Mucosa of descending colon (tissue), 3 donors: ENCODE measurements at regions not wholly inside any gene's neighbourhood (a gene's known extent, or its start where the extent isn't known, plus 50 kb on each side); places are given as distances from the start of the nearest gene placed in this dataset.
A peak's percentile ranks its signal among the peaks of the same experiment; 100 is the strongest.
"Not testable (repeated sequence)": the region's sequence is repeated elsewhere in the genome, so short reads cannot be mapped to it uniquely, and the experiment has no call there.

Experiments used
- ATAC-seq: fragments of 200-7000 bp; cut with Tn5 transposase; one replicate; pipeline ENCODE4 v1.9.1; 2020; ENCODE audit warnings: mild to moderate bottlenecking, moderate library complexity
- DNase-seq, 3 donors: peaks; one replicate each; pipeline ENCODE4 v3.0.0-alpha.2; 2020
- H3K36me3 ChIP-seq: fragments of 200-600 bp; one replicate; pipeline ENCODE4 v1.8.0; 2021; ENCODE audit warnings: low read depth, mild to moderate bottlenecking
- H3K4me1 ChIP-seq: fragments of 200-600 bp; one replicate; pipeline ENCODE4 v1.8.0; 2021; ENCODE audit warnings: low read depth, mild to moderate bottlenecking
- H3K4me3 ChIP-seq: fragments of 200-600 bp; one replicate; pipeline ENCODE4 v1.8.0; 2021; ENCODE audit warnings: mild to moderate bottlenecking
- H3K9me3 ChIP-seq: fragments of 200-600 bp; one replicate; pipeline ENCODE4 v1.8.0; 2021; ENCODE audit warnings: mild to moderate bottlenecking
- CTCF ChIP-seq: fragments of 200-600 bp; IDR thresholded peaks from one replicate; pipeline ENCODE4 v1.8.0; 2022; ENCODE audit warnings: antibody characterized with exemption, mild to moderate bottlenecking
- intact Hi-C, 2 donors: fragments of 100-400 bp; cut with DNase I in 1 of 2; cut with micrococcal nuclease in 1 of 2; formaldehyde crosslinking; loops; one replicate each; pipeline versions ENCODE4 v1.11.0 to v1.11.1; 2022; cut with DNase I, micrococcal nuclease
- donor health status: DM: no; HTN: no; CAD: no; lungs with moderate emphysema.
- donor health status: DM: no; HTN: no; CAD: no.
- donor health status: DM: no; HTN: yes; CAD: no.

GRCh38 chrX:140249088-140249487 is 255.8 kb downstream of the SOX3 start:
- no peak for DNase-seq
- TF ChIP-seq CTCF, result no peak
- Histone ChIP-seq H3K9me3 (no peaks in the 10 kb centered on the region), H3K4me1 (no peaks in the 10 kb centered on the region), H3K36me3 (no peaks in the 10 kb centered on the region), H3K4me3 (no peak overlapping the region)
- no peak for ATAC-seq
- intact Hi-C loops, result no loop called here

- H3K4me1 ChIP-seq, result no peaks in the 10 kb centered on the region
- H3K4me3 ChIP-seq, result no peak overlapping the region
- ATAC-seq, result no peak
- no peaks in the 10 kb centered on the region for H3K9me3 ChIP-seq
- no peak for DNase-seq
- TF ChIP-seq CTCF, result no peak
- intact Hi-C loops, result no loop called here
- H3K36me3 ChIP-seq, result no peaks in the 10 kb centered on the region
Observed at GRCh38 chrX:140229191-140229590, 263.9 kb upstream of the CXorf66 start.

GRCh38 chrX:140226037-140226436 is 260.7 kb upstream of the CXorf66 start:
- H3K9me3 ChIP-seq, intact Hi-C loops, H3K36me3 ChIP-seq, H3K4me1 ChIP-seq, ATAC-seq, DNase-seq, H3K4me3 ChIP-seq: not testable (repeated sequence)

- H3K9me3 ChIP-seq, ATAC-seq, H3K4me3 ChIP-seq, H3K4me1 ChIP-seq, DNase-seq, H3K36me3 ChIP-seq, intact Hi-C loops: not testable (repeated sequence)
Observed at GRCh38 chrX:140215894-140216293, 250.6 kb upstream of the CXorf66 start.

GRCh38 chrX:140214518-140214917 is 249.2 kb upstream of the CXorf66 start:
- H3K4me3 ChIP-seq, DNase-seq, H3K4me1 ChIP-seq, H3K36me3 ChIP-seq, ATAC-seq, H3K9me3 ChIP-seq, intact Hi-C loops: not testable (repeated sequence)

- H3K4me3 ChIP-seq, result no peak overlapping the region
- H3K36me3 ChIP-seq, result no peaks in the 10 kb centered on the region
- no peaks in the 10 kb centered on the region for H3K4me1 ChIP-seq
- DNase-seq (no peak), ATAC-seq (no peak)
- TF ChIP-seq CTCF, result no peak
- intact Hi-C loops, result no loop called here
- no peaks in the 10 kb centered on the region for H3K9me3 ChIP-seq
Observed at GRCh38 chrX:140206657-140207056, 241.3 kb upstream of the CXorf66 start.

- intact Hi-C loops, result no loop called here
- TF ChIP-seq CTCF, result no peak
- ATAC-seq, result no peak
- DNase-seq, result peak in 1 of 3 donors; percentile 4
- no peak overlapping the region for H3K4me3 ChIP-seq
- H3K4me1 ChIP-seq, result no peaks in the 10 kb centered on the region
- no peaks in the 10 kb centered on the region for H3K9me3 ChIP-seq
- H3K36me3 ChIP-seq, result no peaks in the 10 kb centered on the region
Observed at GRCh38 chrX:140190441-140191108, 225.3 kb upstream of the CXorf66 start.
